ENCODE measurements at regions not wholly inside any gene's neighbourhood (a gene's known extent, or its start where the extent isn't known, plus 50 kb on each side); places are given as distances from the start of the nearest gene placed in this dataset.
"Not testable (repeated sequence)": the region's sequence is repeated elsewhere in the genome, so short reads cannot be mapped to it uniquely, and the experiment has no call there.

DNA sequence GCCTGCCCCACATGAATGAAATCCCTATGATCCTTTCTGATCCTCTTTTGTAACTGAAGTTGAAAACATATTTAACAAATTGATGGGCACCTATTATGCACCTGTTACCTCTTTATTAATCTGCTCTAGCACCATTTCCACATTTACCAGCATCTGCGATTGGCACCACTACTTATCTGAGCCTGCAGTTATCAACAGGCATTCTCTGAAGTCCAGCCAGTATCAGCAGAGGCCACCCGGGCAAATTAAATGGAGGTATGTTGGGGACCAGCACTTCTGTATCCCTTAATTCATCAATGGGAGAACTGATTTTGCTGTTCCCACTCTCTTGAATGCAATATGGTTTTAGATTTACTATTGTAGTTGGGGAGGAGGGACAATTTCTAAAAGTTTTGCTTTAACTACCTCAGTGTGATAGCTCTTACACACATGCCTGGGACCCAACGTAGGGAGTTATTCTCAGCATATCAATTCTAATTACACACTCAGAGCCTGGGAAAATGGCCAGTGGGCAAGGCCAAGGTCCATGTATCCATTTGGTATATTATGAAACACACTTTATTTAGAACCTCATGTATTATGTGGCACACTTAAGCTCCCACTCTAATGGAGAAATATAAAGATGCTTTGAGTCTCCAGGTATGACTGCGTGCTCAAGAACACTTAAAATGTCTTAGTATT lies 1927.1 kb upstream of the PCDH7 start:
- DNase-seq (ENCODE audit: low spot score), result no peak

DNA sequence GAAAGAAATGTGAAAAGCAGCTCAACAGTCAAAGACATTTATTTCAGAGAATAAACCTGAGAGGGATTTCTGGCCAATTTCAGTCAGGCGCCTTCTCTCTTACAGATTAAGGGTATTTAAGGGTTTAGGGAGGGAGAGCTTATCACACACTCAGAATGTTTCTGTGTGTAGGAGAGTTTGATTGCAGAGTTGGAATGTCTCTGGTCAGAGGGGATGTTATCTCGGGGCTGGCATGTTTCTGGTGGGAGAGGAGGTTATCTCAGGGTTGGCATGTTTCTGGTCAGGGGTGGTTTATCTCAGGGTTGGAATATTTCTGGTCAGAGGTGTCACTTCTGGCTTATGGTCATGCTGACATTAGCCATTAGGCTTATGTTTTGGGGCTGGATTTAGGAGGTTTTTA lies 1920.5 kb upstream of the PCDH7 start:
- DNase-seq (ENCODE audit: low spot score), result no peak

DNA sequence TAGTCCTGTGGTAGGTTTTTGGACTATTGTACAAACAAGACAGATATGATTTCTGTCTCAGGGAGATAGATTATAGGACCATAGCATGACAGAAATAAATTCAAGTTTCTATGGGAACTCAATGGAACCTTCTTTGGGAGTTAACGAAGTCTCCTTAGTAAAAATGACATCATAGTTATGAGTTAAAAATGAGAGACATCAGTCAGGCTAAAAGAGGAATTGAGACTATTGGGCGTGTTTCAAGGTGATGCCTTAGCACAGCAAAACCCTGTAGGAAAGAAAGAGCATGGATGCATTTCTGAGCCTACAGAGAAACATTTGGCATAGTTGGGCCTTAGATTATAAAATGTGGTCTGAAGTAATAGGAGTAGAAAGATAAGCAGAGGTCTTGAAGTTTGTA lies 1909.1 kb upstream of the PCDH7 start:
- no peak for DNase-seq (ENCODE audit: low spot score)

DNA sequence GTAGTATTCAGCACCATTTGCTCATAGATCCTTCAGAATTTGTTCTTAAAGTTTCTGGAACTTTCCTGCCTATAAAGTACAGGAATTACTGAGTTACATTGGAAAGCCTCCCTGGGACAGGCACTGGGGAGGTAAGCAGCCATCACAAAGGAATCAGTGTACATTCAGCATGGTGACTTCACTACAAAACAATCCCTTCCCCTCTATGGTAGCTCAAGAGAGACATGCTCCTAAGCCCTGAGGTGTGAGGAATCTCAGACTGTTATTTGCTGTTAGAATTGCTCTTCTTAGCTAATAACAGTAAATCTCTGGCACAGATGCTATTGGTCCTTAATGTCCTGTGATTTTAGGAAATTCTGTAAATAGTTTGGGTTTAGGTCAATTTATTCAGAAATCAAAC lies 1898.0 kb upstream of the PCDH7 start:
- DNase-seq (ENCODE audit: low spot score), result no peak

GRCh38 chr4:28827866-28828265 lies 1892.3 kb upstream of the PCDH7 start:
- no peak for DNase-seq (ENCODE audit: low spot score)

DNA sequence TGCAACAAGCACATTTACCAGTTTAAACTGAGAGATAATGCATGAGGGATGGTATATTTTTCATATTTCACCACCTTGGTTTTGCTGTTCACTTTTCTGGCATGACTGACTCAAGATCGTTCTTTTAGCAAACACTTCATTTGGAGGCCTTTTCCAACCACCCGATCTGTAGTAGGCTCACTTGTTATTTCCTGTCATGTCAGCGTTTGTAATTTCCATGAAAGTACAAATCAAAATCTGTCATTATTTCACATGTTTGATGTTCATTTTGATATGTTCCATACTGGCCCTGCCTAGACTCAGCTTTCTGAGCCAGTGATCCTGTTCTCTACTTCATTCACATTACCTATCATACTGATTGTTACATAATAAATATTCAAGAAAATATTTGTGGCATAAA lies 1888.3 kb upstream of the PCDH7 start:
- DNase-seq (ENCODE audit: low spot score), result no peak

GRCh38 chr4:28832444-28832843 lies 1887.7 kb upstream of the PCDH7 start:
- no peak for DNase-seq (ENCODE audit: low spot score)

DNA sequence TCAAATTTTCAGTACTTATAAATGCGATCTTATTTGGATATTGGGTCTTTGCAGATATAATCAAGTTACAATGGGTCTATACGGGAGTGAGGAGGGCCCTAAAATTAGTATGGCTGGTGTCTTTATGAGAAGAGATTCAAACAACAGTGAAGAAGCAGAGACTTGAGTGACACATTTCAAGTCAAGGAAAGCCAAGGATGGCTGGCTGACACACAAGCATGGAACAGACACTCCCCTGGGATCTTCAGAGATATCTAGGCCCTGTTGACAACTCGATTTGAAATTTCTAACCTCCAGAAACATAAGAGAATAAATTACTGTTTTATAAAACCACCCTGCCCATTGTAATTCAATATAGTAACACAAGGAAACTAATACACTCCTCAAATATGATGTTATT lies 1886.0 kb upstream of the PCDH7 start:
- no peak for DNase-seq (ENCODE audit: low spot score)

DNA sequence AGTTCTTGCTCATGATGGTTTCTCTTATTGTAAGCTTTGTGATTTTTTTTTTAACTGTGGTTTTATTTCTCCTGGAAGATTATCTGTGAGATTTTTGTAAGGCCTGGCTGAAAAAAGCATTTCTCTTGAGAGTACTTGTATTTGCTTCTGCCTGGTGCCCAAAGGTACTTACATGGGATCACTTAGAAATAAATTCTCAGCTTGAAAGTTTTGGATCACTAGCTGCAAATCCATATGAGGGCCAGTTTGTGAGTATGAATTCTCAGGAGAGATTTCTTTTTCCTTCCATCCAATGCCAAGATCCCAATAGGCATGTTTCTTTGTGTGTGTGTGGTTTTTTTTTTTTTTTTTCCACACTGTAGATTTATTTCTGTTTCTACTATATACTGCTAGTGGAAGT lies 1884.7 kb upstream of the PCDH7 start:
- DNase-seq (ENCODE audit: low spot score), result no peak

DNA sequence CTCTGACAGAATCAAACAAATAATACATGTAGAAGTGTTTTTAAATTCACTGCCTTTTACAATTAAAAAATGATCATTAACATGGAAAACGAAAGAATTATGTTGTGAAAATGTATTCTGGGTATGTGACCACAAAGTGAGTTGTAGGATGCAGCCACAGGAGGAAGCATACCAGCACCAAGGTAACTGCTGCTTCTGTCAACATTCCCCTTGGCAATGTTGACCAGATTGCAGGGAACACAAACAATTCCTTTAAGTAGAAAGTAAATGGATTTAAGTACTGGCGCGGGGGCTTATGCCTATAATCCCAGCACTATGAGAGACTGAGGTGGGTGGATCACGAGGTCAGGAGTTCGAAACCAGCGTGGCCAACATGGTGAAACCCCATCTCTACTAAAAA lies 1877.9 kb upstream of the PCDH7 start:
- DNase-seq (ENCODE audit: low spot score), result no peak

DNA sequence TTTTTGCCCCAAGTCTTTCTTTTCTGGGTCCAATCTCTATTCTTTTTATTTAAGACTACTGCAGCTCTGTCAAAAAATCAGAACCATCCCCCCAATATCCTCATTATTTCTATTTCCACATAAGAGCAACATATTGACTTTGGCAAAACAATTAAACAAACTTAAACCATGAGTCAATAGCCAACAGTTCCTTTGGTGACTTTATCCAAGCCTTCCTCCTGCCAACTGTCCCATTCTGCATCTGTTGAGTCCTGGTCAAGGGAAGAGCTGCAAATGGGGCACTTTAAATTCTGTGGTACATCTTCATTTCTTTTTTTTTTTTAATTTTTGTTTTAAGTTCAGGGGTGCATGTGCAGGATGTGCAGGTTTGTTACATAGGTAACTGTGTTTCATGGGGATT lies 1875.0 kb upstream of the PCDH7 start:
- DNase-seq (ENCODE audit: low spot score), result no peak

DNA sequence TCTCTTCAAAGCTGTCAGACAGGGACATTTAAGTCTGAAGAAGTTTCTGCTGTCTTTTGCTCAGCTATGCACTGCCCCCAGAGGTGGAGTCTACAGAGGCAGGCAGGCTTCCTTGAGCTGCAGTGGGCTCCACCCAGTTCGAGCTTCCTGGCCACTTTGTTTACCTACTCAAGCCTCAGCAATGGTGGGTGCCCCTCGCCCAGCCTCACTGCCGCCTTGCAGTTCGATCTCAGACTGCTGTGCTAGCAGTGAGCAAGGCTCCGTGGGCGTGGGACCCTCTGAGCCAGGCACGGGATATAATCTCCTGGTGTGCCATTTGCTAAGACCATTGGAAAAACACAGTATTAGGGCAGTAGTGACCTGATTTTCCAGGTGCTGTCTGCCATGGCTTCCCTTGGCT lies 1863.1 kb upstream of the PCDH7 start:
- DNase-seq (ENCODE audit: low spot score), result not testable (repeated sequence)

DNA sequence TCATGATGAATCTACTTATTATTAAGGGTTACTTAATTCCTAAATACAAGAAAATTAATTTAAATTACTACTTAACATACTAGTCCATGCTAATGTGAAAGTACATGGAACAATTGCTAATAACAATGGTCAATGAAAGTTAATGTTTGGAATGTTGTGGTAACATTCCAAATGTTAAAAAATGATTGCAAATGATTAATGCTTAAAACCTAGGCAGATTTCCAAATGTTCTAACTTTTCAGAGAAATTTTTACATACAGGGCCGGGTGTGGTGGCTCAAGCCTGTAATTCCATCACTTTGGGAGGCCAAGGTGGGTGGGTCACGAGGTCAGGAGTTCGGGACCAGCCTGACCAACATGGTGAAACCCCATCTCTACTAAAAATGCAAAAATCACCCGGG lies 1851.3 kb upstream of the PCDH7 start:
- DNase-seq (ENCODE audit: low spot score), result no peak

DNA sequence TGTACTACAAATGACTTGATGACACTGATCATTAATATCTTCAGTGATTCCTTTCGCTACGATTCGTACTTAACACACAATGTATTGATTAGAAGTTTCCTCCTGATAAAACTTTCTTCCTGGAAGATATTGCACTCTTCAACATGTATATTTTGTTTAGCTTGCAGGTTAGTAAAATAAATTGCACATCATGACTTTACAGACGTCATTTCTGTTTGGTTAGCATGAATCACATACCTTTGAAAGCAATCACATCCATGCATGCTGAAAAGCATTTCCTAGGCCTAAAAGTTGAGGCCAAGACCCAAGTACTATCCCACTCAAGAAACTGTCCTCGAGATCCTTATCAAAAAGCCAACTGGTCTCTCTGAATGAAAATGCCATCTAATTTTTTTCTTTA lies 1841.0 kb upstream of the PCDH7 start:
- no peak for DNase-seq (ENCODE audit: low spot score)

GRCh38 chr4:28879900-28880299 lies 1840.3 kb upstream of the PCDH7 start:
- no peak for DNase-seq (ENCODE audit: low spot score)

DNA sequence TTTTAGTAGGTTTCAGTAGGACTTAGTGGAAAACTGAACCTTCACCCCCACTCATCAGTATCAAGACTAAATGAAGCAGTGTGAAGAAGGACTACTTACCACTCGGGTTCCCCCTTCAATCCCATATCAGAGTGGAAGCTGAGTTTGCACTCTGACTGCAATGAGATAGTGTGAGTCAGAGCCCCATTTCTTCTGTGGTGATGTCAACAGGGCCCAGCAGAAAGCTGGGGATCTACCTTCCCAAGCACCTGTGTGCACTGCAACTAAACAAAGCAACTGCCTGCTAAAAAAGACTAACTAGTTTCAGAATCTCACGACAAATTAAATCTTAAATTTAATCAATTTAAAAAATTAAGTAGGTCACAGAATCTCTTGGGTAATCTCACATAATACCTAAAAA lies 1837.0 kb upstream of the PCDH7 start:
- no peak for DNase-seq (ENCODE audit: low spot score)

GRCh38 chr4:28886934-28887333 lies 1833.2 kb upstream of the PCDH7 start:
- no peak for DNase-seq (ENCODE audit: low spot score)

- DNase-seq (ENCODE audit: low spot score), result no peak
Measured at GRCh38 chr4:28890949-28891775, 1829.0 kb upstream of the PCDH7 start.

DNA sequence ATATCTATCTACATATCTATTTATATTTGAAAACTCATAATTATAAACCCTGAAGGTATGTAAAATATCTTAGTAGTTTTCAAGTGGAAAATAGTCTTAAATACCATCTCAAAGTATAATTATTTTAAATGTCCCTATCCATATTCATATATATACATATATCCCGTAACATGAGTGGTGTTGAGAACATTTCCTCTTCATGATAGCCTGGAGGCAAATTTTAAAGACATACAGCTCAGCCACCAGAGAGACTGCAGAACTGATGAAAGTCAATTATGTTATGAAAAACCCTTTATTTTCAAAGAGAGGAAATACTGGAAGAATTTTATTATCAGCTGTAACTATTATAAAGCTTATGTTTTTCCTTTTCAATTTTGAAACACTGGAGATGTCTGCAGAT lies 1806.7 kb upstream of the PCDH7 start:
- DNase-seq (ENCODE audit: low spot score), result no peak

- no peak for DNase-seq (ENCODE audit: low spot score)
Measured at GRCh38 chr4:28916585-28916984, 1803.6 kb upstream of the PCDH7 start.

DNA sequence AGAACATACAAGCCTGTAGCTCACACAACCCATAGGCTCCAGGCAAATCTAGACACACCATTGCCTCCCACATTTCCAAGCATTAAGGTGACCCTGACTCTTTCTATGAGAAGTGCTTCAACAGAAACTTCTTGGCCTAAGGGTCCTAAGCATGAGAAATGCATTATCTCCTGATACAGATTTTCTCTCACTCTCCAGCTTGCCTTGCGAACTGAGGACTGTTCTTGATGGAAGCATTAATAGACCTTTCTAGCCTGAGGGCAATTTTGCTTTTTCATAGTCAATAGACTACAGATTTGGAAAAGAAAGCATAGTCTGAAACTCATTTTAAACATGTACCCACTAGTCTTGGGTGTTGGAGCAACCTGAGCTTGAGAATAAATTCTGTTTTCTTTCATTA lies 1801.3 kb upstream of the PCDH7 start:
- DNase-seq (ENCODE audit: low spot score), result no peak

GRCh38 chr4:28921886-28922285 lies 1798.3 kb upstream of the PCDH7 start:
- no peak for DNase-seq (ENCODE audit: low spot score)

- no peak for DNase-seq (ENCODE audit: low spot score)
Measured at GRCh38 chr4:28926156-28926555, 1794.0 kb upstream of the PCDH7 start.

DNA sequence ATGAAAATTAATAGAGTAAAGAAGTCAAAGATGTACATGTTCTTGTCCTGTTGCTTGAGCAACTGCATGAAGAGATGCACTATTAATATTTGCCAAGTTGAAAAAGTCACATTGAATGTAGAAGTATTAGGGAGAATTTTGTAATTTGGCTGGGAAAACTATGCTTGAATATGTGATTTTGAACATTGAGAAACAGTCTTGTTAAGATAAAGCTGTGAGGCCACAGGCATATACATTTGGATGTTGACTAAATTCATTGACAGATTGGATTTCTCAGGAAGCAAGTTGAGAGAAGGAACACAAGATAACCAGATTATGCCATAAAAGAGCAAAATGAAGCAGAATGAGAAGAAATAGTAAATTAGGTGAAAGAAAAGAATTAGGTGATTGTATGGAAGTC lies 1777.5 kb upstream of the PCDH7 start:
- DNase-seq (ENCODE audit: low spot score), result no peak
